ENCODE measurements at regions not wholly inside any gene's neighbourhood (a gene's known extent, or its start where the extent isn't known, plus 50 kb on each side); places are given as distances from the start of the nearest gene placed in this dataset.

- TF ChIP-seq REST (IDR thresholded peaks at IDR 0.05; ENCODE audit: low read depth) (no peak), RAD21 (IDR thresholded peaks at IDR 0.05; ENCODE audit: low read depth) (no peak), YY1 (IDR thresholded peaks at IDR 0.05; ENCODE audit: extremely low read depth, insufficient replicate concordance, low read depth, low read length) (no peak), MAX (IDR thresholded peaks at IDR 0.05) (no peak), POLR2A (IDR thresholded peaks at IDR 0.05; ENCODE audit: borderline replicate concordance, extremely low read depth, insufficient read depth, insufficient read length) (no peak)
Measured at GRCh38 chr9:18043978-18044377, 430.0 kb upstream of the ADAMTSL1 start (continued).

GRCh38 chr9:18045326-18045725 is 428.6 kb upstream of the ADAMTSL1 start:
- no peaks in the 10 kb centered on the region for H3K27me3 ChIP-seq (ENCODE audit: insufficient read depth, low read length)
- no peaks in the 10 kb centered on the region for H3K36me3 ChIP-seq (ENCODE audit: control insufficient read depth in 1 of 2, insufficient read depth in 2 of 2, low read length in 2 of 2)
- no peak overlapping the region for H2AFZ ChIP-seq (ENCODE audit: low read depth, low read length, poor library complexity, severe bottlenecking)
- DNase-seq (ENCODE audit: low read depth, low spot score) (no peak), ATAC-seq (no peak)
- H3K9ac ChIP-seq (ENCODE audit: low read length), result no peak overlapping the region
- no peaks in the 10 kb centered on the region for H3K79me2 ChIP-seq (ENCODE audit: insufficient read depth, low read length)
- no peaks in the 10 kb centered on the region for H4K20me1 ChIP-seq (ENCODE audit: insufficient read depth)
- intact Hi-C loops (cut with micrococcal nuclease), result no loop called here
- no peak overlapping the region for H3K4me3 ChIP-seq (replicated peaks in 1 of 2; ENCODE audit: low read depth in 1 of 2, low read length in 2 of 2)
- no peaks in the 10 kb centered on the region for H3K4me1 ChIP-seq (ENCODE audit: control insufficient read depth in 1 of 2, insufficient read depth in 2 of 2, low read length in 2 of 2)
- no TSS peak for BruUV-seq (replicated peaks)
- H3K9me2 ChIP-seq (ENCODE audit: insufficient read depth), result no peaks in the 10 kb centered on the region
- no peak overlapping the region for H3K27ac ChIP-seq (ENCODE audit: low read depth, low read length)
- H3K4me2 ChIP-seq (ENCODE audit: low read length), result no peak overlapping the region
- ChIA-PET POLR2A (no interaction called here), CTCF (no interaction called here), RAD21 (ENCODE audit: low non-redundant PET in 1 of 2, low total read pairs in 2 of 2, uncharacterized antibody in 2 of 2, unreplicated experiment in 2 of 2) (no interaction called here)
- H3K9me3 ChIP-seq (ENCODE audit: control insufficient read depth in 1 of 2, insufficient read depth in 1 of 2, low read depth in 1 of 2, low read length in 2 of 2), result 0 out of 4 replicates have a peak, but pooled peaks cover 0 to 3% of the 10 kb centered on the region in 2 experiments
- no peak for TF ChIP-seq ELF1 (IDR thresholded peaks at IDR 0.05; ENCODE audit: borderline replicate concordance, low read depth)
- no peak for TF ChIP-seq EZH2 (IDR thresholded peaks at IDR 0.05)
- TF ChIP-seq JUND (IDR thresholded peaks at IDR 0.05), result no peak
- no peak for TF ChIP-seq EZH2phosphoT487 (IDR thresholded peaks at IDR 0.05; ENCODE audit: borderline replicate concordance)
- no peak for TF ChIP-seq ATF3 (IDR thresholded peaks at IDR 0.05)
- no peak for TF ChIP-seq ZFX (IDR thresholded peaks at IDR 0.05)
- no peak for TF ChIP-seq FOSL1 (IDR thresholded peaks at IDR 0.05; ENCODE audit: low read depth)
- TF ChIP-seq EGR1 (IDR thresholded peaks at IDR 0.05; ENCODE audit: low read depth), result no peak
- TF ChIP-seq SRF (IDR thresholded peaks at IDR 0.05; ENCODE audit: low read depth), result no peak
- no peak for TF ChIP-seq POLR2AphosphoS5 (IDR thresholded peaks at IDR 0.05; ENCODE audit: low read depth, low read length)
- TF ChIP-seq SIN3A (IDR thresholded peaks at IDR 0.05; ENCODE audit: low read depth), result no peak
- no peak for TF ChIP-seq POLR2A (IDR thresholded peaks at IDR 0.05; ENCODE audit: borderline replicate concordance, extremely low read depth, insufficient read depth, insufficient read length)
- no peak for TF ChIP-seq TCF7L2 (IDR thresholded peaks at IDR 0.05; ENCODE audit: borderline replicate concordance, extremely low read depth, insufficient read depth, insufficient read length)
- TF ChIP-seq ZNF274 (IDR thresholded peaks at IDR 0.05; ENCODE audit: low read depth, low read length), result no peak
- no peak for TF ChIP-seq RAD21 (IDR thresholded peaks at IDR 0.05; ENCODE audit: low read depth)
- TF ChIP-seq SP1 (IDR thresholded peaks at IDR 0.05; ENCODE audit: low read depth), result no peak
